GM23248 (cell line): ENCODE measurements at regions not wholly inside any gene's neighbourhood (a gene's known extent, or its start where the extent isn't known, plus 50 kb on each side); places are given as distances from the start of the nearest gene placed in this dataset.

Experiments
- DNase-seq: peaks from one replicate; pipeline ENCODE4 v3.0.0-alpha.2; 2015
- H2AFZ ChIP-seq: fragments of 200-600 bp; sonication (generic); 2 replicates; pipeline ENCODE4 v1.6.1; 2016; ENCODE audit warnings: antibody characterized with exemption
- H3F3A ChIP-seq: fragments of 200-600 bp; sonication (generic); 2 replicates; pipeline ENCODE4 v1.6.1; 2016; ENCODE audit warnings: mild to moderate bottlenecking, antibody characterized with exemption, mixed run types; ENCODE audit not compliant: insufficient read depth
- H3K27ac ChIP-seq: fragments of 200-600 bp; sonication (generic); 2 replicates; pipeline ENCODE4 v1.5.1; 2016; ENCODE audit warnings: mild to moderate bottlenecking
- H3K27me3 ChIP-seq: fragments of 200-600 bp; sonication (generic); replicated peaks from 2 replicates; pipeline ENCODE4 v1.6.1; 2016; ENCODE audit warnings: mild to moderate bottlenecking; ENCODE audit not compliant: insufficient read depth
- H3K36me3 ChIP-seq: fragments of 200-600 bp; sonication (generic); 2 replicates; pipeline ENCODE4 v1.6.1; 2016; ENCODE audit warnings: low read depth, mild to moderate bottlenecking
- H3K4me1 ChIP-seq: fragments of 200-600 bp; sonication (generic); 2 replicates; pipeline ENCODE4 v1.6.1; 2016; ENCODE audit warnings: mild to moderate bottlenecking; ENCODE audit not compliant: insufficient read depth
- H3K4me2 ChIP-seq: fragments of 200-600 bp; sonication (generic); one replicate; pipeline ENCODE4 v1.6.1; 2016; ENCODE audit warnings: mild to moderate bottlenecking; ENCODE audit not compliant: unreplicated experiment
- H3K4me3 ChIP-seq: fragments of 200-600 bp; sonication (generic); 2 replicates; pipeline ENCODE4 v1.5.1; 2016; ENCODE audit warnings: mild to moderate bottlenecking
- H3K79me2 ChIP-seq: fragments of 200-600 bp; sonication (generic); 2 replicates; pipeline ENCODE4 v1.6.1; 2016; ENCODE audit warnings: mild to moderate bottlenecking; ENCODE audit not compliant: insufficient read depth
- H3K9ac ChIP-seq: fragments of 200-600 bp; sonication (generic); 2 replicates; pipeline ENCODE4 v1.6.1; 2016; ENCODE audit warnings: mild to moderate bottlenecking
- H3K9me2 ChIP-seq: fragments of 200-600 bp; sonication (generic); 2 replicates; pipeline ENCODE4 v1.6.1; 2016; ENCODE audit warnings: mixed run types, mild to moderate bottlenecking, moderate library complexity; ENCODE audit not compliant: insufficient read depth
- H3K9me3 ChIP-seq: fragments of 200-600 bp; sonication (generic); one replicate; pipeline ENCODE4 v1.6.1; 2017; ENCODE audit warnings: low read depth
- H4K20me1 ChIP-seq: fragments of 200-600 bp; sonication (generic); 2 replicates; pipeline ENCODE4 v1.6.0; 2016; ENCODE audit not compliant: insufficient read depth
- EZH2 ChIP-seq: fragments of 200-600 bp; sonication (generic); IDR thresholded peaks from 2 replicates; pipeline ENCODE4 v1.6.1; 2018; ENCODE audit warnings: antibody characterized with exemption, mild to moderate bottlenecking; ENCODE audit not compliant: insufficient read depth, poor library complexity, severe bottlenecking
- EZH2phosphoT487 ChIP-seq: fragments of 200-600 bp; sonication (generic); IDR thresholded peaks from 2 replicates; pipeline ENCODE4 v1.6.1; 2018; ENCODE audit warnings: antibody characterized with exemption, moderate library complexity, mild to moderate bottlenecking, low read depth; ENCODE audit not compliant: insufficient read depth
- WGBS, 2 experiments: methylation state at CpG; one replicate each; pipeline ENCODE4 v1.1.6; 2015 to 2017; ENCODE audit warnings: low lambda C conversion rate in 2 of 2, low coverage in 1 of 2; ENCODE audit errors: missing lambda C conversion rate in 2 of 2; 5-methylcytosine and 5-hydroxymethylcytosine counted together
- in situ Hi-C: fragments of 300-500 bp; cut with MboI; formaldehyde crosslinking; loops from 2 replicates; pipeline ENCODE4 v1.15.0; 2020

GRCh38 chr3:154548341-154548740 is 118.4 kb upstream of the GPR149 start:
- Histone ChIP-seq H2AFZ (no peak overlapping the region), H3K27me3 (no peaks in the 10 kb centered on the region), H3K9me3 (no peaks in the 10 kb centered on the region), H3K27ac (no peak overlapping the region), H3K4me2 (no peak overlapping the region), H3K9me2 (no peaks in the 10 kb centered on the region), H3K4me1 (no peaks in the 10 kb centered on the region), H3K9ac (no peak overlapping the region), H4K20me1 (no peaks in the 10 kb centered on the region), H3K4me3 (no peak overlapping the region), H3K36me3 (no peaks in the 10 kb centered on the region), H3K79me2 (no peaks in the 10 kb centered on the region), H3F3A (no peaks in the 10 kb centered on the region)
- whole genome bisulfite sequencing, 2 experiments, result 95% methylated on average over 1 of the region's 1 CpG
- TF ChIP-seq EZH2phosphoT487, result no peak
- TF ChIP-seq EZH2, result no peak
- no peak for DNase-seq
- in situ Hi-C loops, result no loop called here

DNA sequence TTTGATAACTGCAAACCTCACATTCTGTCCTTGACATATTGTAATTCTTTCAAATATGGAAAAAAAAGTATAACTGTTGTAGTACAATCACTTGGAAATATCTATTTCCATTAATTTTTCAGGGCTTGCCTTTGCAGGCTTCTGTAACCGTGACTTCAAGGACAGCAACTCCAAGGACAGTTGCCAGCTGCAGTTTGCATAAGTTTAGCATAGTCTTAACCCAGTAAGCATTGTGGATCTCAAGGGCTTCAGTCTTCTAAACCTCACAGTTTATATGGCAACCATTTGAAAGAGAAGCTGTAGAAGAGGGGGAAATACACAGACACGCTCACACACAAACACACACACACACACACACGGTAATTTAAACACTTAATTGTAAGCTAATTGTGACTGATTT is 112.8 kb upstream of the GPR149 start:
- 75% methylated on average over 3 of the region's 3 CpGs for WGBS, 2 experiments
- Histone ChIP-seq H3K4me1 (no peaks in the 10 kb centered on the region), H3K4me3 (no peak overlapping the region), H3K4me2 (no peak overlapping the region), H3K79me2 (no peaks in the 10 kb centered on the region), H3K9me3 (no peaks in the 10 kb centered on the region), H3K9ac (no peak overlapping the region), H4K20me1 (no peaks in the 10 kb centered on the region), H2AFZ (no peak overlapping the region), H3K9me2 (no peaks in the 10 kb centered on the region), H3K27ac (no peak overlapping the region), H3K36me3 (no peaks in the 10 kb centered on the region), H3K27me3 (no peaks in the 10 kb centered on the region), H3F3A (no peaks in the 10 kb centered on the region)
- no peak for DNase-seq
- in situ Hi-C loops, result no loop called here
- TF ChIP-seq EZH2, result no peak
- TF ChIP-seq EZH2phosphoT487, result no peak

DNA sequence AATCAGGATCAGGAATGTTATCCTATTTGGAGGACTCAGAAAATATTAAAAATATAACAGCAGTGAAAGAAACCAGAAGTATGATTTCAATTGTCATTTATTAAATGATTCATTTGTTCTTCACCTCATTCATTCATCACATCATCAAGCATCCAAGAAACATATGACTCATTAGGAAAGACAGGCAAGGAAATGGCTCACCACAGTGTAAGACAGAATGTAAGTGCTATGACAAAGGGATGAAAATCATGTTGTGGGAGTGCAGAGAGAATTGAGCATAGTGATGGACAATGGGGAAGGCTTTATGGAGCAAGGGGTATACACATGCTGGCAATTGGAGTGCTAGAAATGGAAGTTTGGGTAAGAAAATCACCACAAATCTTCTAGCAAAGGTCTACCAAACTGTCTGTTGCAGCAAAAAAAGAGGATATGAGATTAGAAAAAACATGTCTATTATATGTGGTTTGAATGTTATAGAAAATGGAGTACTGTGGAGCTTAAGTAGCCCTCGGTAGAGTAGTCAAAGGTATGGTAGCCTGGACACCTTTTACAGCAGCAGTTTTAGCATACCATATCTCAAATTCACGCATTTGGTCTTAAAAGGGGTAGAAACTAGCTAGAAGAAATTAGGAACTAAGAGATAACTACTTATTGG is 111.1 kb upstream of the GPR149 start:
- H4K20me1 ChIP-seq, result no peaks in the 10 kb centered on the region
- H3K4me1 ChIP-seq, result no peaks in the 10 kb centered on the region
- H2AFZ ChIP-seq, result no peak overlapping the region
- H3K27ac ChIP-seq, result no peak overlapping the region
- no peak overlapping the region for H3K9ac ChIP-seq
- peak; percentile 39 for DNase-seq
- no peaks in the 10 kb centered on the region for H3K9me3 ChIP-seq
- TF ChIP-seq EZH2 (no peak), EZH2phosphoT487 (no peak)
- H3K4me2 ChIP-seq, result no peak overlapping the region
- no peak overlapping the region for H3K4me3 ChIP-seq
- H3K9me2 ChIP-seq, result no peaks in the 10 kb centered on the region
- H3K36me3 ChIP-seq, result no peaks in the 10 kb centered on the region
- no peaks in the 10 kb centered on the region for H3F3A ChIP-seq
- no peaks in the 10 kb centered on the region for H3K79me2 ChIP-seq
- 83 to 85% methylated on average over 2 of the region's 2 CpGs for WGBS, 2 experiments
- no peaks in the 10 kb centered on the region for H3K27me3 ChIP-seq
- in situ Hi-C loops, result no loop called here

DNA sequence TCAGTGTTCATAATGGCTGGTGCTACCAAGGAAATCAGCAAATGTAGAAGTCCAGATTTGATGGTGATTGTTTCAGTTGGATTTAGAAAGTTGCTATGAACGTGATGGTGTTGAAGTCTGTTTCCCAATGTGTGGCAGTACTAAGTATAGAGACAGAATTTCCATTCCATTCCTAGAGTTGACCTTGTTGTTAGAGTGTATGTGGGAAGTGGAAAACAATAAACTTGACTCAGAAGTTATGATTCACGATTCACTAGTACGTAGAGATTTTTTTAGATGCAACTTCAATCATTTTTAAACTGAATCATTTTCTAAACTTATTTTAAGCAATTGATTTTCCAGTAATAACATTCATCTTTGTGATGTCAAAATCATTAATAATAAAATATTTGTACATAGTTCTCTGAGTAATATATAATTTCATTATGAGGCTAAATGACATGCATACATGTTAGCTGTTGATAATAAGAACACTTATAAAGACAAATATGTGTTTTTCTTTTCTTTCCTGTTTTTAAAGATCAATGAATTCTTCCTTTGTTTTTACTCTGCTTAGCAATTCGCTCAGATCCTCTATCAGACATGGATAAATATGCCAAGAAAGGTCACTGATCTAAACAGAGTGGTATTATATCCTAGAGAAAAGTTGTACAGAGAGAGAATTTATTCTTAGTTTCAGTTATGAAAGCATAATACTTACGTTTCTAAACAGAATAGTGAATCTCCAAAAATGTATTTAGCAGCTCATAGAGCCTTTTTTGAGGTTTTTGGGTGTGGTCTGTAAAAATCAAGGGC is 108.8 kb upstream of the GPR149 start:
- 34 to 40% methylated on average over 5 of the region's 5 CpGs for WGBS, 2 experiments
- TF ChIP-seq EZH2 (no peak), EZH2phosphoT487 (no peak)
- H3K9me3 ChIP-seq, result no peaks in the 10 kb centered on the region
- DNase-seq, result peak; percentile 20
- H3K4me3 ChIP-seq, result no peak overlapping the region
- in situ Hi-C loops, result no loop called here
- no peak overlapping the region for H3K9ac ChIP-seq
- no peaks in the 10 kb centered on the region for H3K79me2 ChIP-seq
- H3K27me3 ChIP-seq, result no peaks in the 10 kb centered on the region
- H3K9me2 ChIP-seq, result no peaks in the 10 kb centered on the region
- H2AFZ ChIP-seq, result no peak overlapping the region
- no peaks in the 10 kb centered on the region for H3K36me3 ChIP-seq
- no peak overlapping the region for H3K27ac ChIP-seq
- no peak overlapping the region for H3K4me2 ChIP-seq
- H3K4me1 ChIP-seq, result no peaks in the 10 kb centered on the region
- no peaks in the 10 kb centered on the region for H4K20me1 ChIP-seq
- H3F3A ChIP-seq, result no peaks in the 10 kb centered on the region
